ENCODE measurements at regions not wholly inside any gene's neighbourhood (a gene's known extent, or its start where the extent isn't known, plus 50 kb on each side); places are given as distances from the start of the nearest gene placed in this dataset.

DNA sequence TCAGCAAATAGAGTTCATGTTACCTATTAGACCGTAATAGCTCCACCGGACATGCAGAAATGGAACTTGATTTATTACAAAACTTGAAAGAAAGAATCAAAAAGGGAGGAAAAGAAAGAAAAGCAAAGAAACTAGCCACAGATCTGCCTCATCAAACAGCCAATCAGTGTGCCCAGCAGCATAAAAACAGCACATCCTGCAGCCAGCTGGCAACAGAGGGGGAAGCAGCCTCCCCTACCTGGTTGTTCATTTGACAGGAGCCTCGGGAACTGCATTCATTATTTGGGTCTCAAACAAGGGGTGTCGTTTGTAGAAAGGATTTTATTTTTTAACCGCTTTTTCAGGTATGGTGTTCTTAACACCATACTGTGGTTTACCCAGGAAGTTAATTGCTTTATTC lies 181.5 kb upstream of the TOPAZ1 start:
- no peak for DNase-seq

DNA sequence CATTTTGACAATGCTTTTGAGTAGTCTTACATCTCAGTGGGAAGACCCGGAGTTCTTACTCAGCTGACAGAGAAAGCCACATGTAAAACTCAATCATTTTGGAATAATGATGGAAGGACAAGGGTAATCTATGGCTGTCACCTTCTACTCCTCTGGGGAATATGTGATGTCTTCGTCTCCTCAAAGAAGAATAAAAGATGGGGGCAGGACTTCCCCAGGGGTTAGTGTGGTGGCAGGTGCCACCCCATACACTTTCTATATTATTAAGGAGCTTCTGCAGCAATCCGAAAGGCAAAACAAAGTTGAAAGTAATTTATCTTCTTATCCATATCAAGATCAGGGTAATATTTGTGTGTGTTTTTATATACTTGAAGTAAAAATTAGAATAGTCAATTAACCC lies 180.4 kb upstream of the TOPAZ1 start:
- no peak for DNase-seq

DNA sequence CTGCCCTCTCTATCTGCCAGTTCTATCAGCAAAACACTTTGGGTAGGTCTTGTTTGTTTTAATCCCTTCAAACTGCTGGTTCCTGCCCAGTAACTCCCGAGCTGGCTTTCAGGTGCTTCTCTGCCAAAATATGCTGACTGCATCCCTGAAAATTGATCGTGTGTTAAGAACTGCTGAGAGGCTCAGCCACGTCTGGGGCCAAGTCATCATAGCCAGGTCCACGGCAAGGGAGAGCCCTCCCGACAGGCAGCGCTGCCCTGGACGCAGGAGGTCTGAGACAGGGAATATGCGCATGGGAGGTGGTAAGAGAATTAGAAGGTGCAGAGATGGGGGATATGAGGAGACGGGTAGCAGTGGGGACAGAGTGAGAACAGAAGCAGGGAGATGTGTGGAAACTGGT lies 179.7 kb upstream of the TOPAZ1 start:
- no peak for DNase-seq

DNA sequence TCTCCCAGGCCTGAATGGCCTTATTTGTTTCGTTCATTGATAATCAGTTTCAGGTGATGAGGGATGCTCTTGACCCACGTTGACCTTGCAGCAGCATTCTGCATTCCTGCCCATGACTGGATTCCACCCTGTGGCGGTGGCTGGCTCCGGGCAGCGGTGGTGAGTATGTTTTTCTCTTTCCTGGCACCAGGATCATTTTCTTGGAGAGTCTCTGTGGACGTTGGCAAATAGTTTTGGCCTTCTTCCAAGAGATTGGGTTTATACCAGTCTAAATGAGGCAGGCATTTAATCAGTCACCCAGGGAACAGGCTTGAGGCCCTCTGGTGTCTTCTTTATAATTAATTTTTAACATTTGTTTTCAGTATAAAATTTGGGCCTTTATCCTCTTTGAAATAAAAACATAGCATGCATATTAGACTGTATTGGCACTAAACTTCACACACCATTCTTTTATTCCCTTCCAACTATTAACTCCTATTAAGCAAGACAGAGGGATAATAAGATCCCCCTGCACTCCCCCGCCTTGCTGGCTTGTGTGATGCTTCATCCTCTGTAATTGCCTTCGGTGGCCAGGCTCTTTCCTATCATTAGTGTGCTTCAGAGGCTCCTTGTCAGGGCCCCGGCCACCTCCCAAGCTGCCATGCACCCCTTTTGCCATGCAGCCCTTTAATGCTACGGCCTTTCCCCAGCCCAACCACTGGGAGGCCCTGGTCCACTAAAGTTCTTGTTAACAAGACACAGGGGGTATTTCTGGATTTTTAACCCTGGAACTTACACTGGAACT lies 176.2 kb upstream of the TOPAZ1 start:
- DNase-seq: no peak

DNA sequence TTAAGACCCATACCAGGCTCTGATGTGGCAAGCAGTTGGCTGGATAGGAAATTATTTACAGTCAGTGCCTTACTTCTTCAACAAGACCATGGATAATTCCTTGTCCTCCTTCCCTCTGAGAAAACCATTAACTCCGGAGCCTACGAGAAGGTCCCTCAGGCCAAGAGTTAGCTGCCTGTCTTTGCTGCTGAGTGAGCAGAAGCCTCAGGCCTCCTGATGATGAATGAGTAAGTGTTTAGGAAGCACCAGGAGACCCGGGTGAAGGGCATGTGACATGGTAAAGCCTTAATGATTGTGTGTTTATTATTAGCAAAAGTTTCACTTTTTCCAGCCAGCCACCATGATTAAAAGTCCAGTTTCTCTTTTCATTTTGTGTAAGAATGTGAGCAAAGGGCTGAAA lies 174.9 kb upstream of the TOPAZ1 start:
- DNase-seq: no peak

DNA sequence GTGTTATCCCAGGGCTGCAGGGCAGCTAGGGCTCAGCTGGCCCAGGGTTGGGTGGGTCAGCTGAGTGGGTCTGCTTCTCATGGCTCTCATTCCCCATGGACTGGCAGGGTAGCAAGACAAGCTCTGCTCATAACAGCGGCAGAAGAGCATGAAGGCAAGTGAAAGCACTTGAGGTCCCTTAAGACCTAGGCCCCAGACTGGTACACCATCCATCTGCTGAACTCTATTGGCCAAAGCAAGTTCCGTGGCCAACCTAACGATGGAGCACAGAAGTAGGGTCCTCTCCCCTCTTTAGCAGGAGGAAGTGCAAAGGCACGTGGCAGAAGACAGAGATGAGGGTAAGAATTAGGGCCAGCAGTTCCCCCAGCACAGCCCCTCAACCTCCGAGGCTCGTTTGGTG lies 174.3 kb upstream of the TOPAZ1 start:
- DNase-seq: no peak

DNA sequence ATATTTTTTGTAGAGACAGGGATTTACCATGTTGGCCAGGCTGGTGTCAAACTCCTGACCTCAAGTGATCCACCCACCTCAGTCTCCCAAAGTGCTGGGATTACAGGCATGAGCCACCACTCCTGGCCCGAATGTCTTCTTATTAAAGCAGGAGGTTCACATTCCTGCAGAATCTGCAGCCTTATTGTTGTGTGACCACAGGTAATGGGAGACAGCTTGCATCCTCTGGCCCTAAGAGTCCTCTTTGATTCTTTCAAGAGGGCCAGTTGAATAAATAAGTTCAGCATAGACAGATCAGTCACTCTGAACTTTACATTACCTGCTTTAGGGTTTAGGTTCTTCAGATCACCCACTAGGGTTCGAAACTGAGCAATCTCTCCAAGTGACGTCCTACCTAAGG lies 172.9 kb upstream of the TOPAZ1 start:
- no peak for DNase-seq

DNA sequence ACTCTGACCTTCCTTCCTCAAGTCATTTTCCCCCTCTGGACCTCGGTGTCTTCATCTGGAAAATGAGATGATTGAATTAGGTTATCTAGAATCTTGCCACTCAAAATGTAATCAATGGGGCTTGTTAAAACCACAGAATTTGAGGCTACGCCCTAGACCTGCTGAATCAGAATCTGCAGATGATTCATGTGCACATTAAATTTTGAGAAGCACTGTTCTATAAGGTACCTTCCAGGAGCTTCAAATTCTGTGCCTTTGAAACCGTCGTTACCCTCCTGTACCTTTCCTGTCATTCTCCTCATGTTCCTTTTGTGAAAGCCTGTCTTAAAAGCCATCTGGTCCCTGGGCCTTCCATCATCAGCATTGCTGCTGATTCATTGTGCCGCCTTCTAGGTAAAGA lies 172.4 kb upstream of the TOPAZ1 start:
- DNase-seq: no peak

DNA sequence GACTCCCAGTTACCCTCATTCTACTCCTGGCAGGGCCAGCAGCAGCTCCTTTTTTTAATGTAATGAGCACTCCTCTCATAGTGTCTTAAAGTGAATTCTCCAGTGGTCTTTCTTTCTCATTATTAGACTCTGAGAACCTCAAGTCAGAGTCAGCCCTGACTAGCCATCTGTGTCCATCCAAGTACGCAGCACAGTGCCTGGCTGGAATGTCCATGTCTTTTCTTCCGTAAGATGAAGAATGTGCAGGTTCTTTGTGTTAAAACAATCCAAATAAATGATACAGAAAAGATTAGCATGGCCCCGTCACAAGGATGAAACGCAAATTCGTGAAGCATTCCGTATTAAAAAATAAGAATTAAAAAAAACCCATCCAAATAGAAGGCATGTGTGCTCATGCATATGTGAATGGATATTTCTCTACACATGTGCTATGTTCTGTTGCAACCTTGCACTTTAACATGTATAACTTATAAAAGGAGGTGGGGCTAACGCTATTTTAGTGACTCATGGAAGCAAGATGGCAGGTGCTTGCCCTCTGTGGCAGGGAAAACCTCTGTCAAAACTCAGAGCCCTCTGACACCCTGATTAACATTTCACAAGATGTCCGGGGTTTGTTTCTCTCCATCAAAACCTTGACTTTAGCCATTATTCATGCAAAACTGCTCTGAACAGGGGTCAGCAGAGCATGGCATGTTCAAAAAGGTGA lies 170.7 kb upstream of the TOPAZ1 start:
- DNase-seq: no peak

DNA sequence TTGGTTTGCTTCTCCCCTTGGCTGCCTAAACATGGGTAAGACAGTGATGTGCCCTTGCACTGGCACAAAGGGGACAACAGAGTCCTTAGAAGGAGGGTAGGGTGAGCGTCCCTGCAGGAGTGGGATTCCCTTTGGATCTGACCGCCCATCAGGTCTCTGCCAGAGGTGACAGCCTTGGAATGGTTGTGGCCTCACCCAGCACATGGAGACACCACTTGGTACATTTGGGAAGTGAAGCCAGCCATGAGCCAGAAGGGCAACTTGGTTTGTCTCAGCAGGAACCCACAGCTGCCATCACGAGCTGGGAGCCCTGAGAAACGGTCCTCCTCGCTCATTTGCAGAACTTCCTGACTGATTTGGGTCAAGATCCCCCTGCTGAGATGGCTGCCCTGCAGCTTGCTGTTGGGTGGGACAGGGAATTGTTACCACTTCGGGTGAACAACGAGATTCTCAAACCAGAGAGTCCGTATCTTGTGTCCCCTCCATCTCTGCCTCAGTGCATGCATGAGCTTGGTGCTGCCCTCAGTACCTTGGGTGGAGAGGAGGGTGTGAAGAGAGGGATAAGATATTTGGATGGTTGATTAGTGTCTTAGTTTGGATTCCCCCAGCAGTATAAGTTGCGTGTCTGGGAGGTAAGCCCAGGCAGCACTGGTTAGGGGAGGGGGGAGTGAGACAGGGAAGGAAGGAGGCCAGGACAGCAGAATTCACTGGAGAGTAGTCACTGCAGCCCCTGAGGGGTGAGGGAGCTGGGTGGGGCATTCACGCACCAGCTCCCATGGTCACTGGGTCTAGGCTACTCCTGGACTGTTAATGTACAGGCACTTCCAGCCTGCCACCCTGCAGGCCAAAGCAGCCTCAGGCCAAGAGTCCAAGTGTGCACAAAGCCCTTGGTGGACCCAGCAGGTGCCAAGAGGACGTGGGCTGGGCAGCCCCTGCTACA lies 168.8 kb upstream of the TOPAZ1 start:
- DNase-seq: no peak

DNA sequence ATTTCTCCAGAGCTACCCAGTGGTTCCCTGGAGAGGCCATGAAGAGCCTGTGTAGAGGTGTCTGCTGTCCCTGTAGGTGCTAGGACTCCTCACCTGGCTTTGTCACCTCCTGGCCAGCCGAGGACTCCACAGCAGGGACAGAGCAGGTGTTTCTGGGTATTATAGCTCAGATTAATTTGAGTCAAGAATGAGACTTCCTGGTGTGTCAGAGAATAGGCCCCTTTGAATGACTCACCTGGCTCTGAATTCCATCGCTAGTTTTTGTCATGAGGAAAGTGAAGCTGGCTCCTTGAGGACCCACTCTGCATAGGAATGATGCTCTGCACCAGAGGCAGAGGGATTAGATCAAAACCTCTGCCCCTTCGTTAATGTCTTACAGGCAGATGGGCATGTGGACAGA lies 167.5 kb upstream of the TOPAZ1 start:
- DNase-seq: no peak

DNA sequence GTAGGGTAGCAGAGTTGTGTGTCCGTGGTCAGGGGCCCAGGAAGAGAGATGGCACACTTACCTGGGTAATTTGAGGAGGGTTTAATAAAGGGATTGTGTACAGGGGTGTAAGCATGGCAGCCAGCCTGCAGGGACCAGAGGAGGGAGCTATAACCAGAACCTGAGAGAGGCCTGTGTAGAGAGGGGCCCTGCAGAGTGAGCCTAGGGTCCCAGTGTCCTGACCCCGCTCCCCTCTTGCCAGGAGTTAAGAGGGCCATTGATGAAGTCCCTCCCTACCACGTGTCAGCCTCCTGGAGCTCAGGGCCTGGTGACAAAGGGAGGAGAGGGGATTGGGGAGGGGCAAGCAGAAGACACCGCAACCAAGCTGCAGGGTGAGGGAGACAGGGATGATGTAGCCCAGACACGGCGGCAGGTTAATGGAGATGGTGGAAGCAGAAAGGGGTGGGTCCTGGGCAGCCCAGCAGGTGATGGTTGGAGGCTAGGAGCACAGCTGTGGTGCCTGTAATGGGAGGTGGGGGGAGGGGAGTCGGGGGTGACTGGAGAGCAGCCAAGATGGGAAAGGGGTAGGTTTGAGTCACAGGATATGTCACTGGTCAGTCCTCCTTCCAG lies 165.4 kb upstream of the TOPAZ1 start:
- no peak for DNase-seq

DNA sequence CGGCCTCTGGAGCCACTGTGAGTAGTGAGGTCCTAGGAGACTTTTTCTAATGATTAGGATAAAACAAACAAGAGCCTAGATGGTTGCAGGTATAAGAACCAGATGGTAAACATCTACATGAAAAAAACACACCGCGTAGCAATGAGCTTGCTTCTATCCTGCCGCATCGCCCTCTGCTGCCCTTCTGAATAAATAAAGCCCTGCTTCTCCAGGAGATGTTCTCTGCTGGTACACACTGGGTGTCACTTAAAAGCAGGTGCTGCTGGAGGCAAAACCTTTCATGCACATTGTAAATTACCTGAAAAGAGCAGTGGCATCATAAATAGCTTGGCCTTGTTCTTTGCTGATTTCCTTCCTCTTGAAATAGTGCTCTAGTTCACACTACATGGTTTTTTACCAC lies 164.4 kb upstream of the TOPAZ1 start:
- DNase-seq: no peak

DNA sequence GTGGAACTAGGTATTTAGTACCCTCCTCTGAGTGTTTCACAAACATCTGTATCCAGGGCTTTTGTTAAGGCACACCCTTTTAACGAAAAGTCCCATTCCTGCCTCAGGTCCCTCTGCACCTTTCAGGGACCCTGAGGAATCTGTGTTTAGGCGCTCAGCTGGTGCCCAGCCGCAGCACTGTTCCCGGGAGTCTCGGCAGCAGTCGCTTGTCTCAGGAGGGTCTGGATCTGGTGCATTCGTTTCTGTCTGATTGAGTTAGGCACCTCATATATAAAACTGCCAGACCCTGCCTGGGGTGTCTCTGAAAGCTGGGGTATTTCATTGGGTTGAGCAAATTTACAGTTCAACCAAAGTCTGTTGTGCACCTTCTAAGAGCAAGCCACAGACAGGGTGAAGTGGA lies 162.8 kb upstream of the TOPAZ1 start:
- DNase-seq: no peak

DNA sequence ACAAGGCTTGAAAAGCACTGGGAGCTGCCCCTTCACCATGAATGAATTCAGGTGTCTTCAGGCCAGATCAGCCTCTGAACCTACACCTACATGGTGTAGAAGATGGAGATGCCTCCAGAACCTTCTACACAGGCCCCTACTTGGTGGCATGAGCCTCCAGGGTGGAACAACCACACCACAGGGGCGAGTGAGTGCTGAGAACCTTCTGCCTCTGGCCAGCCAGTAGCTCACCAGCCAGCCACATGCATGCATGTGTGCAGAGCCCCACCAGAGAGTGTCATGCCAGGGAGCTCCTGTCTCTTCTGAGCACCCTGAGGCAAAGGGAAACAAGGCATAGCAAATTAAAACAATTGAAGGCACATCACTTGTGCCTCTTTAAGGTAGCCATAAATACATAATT lies 161.8 kb upstream of the TOPAZ1 start:
- DNase-seq: no peak

DNA sequence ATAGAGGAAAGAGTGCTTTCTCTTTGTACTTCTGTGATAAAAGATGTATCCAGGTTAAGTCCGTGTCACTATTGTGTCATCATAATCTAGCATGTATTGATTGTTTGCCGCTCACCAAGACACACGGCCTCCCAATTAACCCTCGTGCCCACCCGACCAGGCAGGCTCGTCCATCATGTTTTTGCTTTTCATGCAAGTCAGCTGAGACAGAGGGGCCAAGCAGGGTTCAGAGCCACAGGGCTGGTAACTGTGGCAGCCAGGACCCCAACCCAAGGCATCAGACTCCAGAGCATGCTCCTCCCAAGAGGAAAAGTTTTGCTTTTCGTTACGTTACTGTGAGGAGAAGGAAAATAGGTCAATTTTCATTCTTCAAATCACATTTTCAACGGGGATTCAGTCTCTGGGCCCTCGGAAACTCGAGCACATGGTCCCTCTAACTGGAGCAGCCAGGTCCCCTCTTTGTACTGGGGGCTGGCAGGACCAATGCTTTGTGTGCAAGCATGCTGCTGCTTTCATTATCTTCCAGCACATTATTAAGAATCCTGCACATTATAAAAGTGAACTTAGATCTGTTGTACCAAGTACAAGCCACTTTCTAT lies 161.1 kb upstream of the TOPAZ1 start:
- DNase-seq: no peak

DNA sequence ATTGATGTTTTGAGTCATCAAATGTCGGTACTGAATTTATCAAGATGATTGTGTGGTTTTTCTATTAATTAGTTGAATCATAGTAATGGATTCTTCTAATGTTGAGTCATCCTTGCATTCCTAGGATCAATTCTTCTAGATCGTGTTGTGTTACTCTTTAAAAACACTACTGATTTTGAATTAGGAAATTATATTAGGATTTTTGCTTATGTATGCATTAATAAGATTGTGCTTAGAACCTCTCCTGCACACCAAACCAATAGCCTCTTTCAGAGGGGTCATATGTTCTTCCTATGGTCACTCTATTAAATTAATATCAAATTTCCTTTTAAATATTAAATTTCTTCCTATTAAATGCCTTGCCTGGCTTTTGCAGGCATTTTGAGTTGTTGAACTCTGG lies 151.7 kb upstream of the TOPAZ1 start:
- no peak for DNase-seq

DNA sequence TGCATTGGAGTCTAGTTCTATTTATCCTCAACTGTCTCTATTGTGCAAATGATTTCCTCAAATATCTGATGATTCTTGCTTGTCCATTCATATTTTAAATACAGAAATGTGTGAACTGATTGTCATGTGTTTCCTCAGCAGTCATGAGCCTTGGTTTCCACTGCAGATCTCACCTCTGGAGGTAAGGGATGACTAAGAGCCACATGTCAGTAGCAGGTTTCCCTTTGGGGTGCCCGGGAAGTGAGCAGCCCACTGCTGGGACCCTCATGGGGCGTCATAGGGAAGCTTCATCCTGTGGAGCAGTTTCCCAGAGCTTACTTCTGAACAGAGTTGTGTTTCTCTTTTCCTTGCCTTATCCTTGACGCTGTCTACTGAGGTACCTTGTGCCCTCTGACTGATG lies 149.2 kb upstream of the TOPAZ1 start:
- no peak for DNase-seq

DNA sequence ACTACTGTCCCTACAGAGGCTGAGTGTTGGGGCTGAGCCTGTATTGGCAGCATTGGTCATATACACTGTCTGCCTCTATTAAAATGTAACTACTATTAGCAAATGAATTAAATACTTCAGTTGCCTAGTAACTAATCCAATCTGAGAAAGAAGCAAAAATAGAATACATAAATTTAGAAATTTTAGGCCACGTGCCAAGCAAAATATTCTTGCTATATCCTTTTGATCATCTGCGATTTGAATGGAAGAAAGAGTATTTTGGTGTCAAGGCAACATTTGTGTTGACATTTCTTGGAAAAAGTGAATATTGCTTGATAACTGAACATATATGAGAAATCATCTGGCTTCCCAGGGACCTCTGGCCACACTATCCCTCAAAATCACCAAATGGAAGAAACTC lies 148.2 kb upstream of the TOPAZ1 start:
- DNase-seq: no peak

DNA sequence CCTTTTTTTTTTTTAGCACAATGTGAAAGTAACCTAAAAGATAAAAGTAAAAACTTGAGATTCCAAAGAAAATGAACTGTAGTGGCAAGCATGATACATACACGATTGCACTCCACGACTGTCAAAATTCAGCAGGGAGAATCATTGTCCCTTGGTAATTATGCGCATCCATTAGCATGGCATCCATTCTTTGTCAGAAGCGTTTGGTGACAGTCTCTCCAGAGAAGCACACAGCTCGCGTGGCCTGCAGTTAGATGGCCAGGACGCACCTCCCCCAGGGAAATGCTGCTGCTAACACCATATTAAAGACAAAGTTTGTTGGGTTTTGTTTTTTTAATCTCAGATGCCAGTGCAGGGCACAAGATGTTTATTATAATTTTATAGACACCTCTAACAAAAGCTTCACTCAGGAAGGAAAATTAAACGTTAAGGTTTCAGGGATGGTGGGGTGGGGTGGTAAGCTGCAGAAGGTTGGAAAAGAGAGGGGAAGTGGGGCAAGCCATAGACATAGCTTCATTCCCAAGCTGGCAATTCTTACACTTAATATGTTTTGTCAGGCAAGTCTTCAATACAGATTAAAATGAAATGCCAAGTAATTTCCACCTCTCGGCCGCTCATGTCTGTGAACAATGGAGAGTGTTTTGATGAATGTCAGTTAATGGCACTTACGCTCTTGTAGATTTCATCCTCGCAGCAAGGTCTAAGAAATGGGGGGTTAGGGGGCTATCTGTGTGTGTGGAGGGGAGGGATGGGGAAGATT lies 142.8 kb upstream of the TOPAZ1 start:
- no peak for DNase-seq

DNA sequence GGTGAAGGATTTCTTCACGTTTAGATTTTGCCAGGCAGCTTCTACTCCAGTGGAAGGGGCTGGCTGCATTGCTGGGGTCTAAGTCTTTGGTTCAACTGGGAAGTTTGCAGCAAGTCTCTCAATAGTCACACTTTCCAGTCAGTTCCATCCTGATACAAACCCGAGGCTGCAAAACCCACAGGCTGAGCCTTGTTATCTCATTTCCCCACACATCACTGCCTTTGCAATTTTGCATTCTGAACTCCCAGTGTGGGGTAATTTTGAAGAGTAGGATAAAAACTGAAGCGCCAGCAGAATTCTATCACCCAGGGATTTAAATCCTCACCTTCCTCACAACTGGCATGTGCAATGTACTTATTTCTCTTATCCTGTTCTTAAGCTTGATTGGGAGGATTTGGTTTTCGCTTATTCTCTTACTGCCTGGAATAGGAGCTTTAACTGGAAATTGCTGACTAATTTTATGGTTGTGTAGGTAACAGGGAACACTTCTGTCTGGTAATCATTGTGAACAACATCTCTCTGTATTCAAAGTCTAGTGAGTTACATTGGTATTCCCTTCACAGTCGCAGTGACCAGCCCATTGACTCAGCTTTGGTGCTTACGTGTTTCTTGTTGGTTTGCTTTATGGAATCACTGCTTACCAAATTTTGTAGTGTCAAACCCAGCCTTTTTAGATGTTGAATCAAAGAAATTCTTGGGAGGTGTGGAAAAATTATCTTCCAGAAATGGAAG lies 142.0 kb upstream of the TOPAZ1 start:
- no peak for DNase-seq
